ENCODE measurements at regions not wholly inside any gene's neighbourhood (a gene's known extent, or its start where the extent isn't known, plus 50 kb on each side); places are given as distances from the start of the nearest gene placed in this dataset.

DNA sequence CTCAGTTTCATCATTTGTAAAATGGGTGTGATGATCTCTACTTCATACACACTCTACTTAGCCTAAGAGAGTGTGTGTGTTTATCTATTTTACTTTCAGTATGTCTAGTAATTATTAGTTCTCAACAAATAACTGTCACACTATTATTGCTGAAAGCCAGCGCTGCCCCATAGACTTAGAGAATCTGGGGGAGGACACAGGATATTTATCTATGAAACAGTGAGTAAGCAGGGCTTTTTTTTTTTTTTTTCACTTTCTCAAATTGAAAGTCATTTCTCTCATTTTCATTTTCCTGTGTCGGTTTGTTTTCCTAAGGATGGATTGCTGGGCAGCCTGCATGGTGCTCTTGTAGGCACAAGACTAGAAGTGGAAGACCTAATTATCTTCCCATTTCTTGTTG lies 248.4 kb upstream of the RPS23 start:
- H3K36me3 ChIP-seq, result no peaks in the 10 kb centered on the region
- no peaks in the 10 kb centered on the region for H3K27me3 ChIP-seq
- TF ChIP-seq POLR2A (IDR thresholded peaks at IDR 0.05), result no peak
- TF ChIP-seq, protein P1, sequence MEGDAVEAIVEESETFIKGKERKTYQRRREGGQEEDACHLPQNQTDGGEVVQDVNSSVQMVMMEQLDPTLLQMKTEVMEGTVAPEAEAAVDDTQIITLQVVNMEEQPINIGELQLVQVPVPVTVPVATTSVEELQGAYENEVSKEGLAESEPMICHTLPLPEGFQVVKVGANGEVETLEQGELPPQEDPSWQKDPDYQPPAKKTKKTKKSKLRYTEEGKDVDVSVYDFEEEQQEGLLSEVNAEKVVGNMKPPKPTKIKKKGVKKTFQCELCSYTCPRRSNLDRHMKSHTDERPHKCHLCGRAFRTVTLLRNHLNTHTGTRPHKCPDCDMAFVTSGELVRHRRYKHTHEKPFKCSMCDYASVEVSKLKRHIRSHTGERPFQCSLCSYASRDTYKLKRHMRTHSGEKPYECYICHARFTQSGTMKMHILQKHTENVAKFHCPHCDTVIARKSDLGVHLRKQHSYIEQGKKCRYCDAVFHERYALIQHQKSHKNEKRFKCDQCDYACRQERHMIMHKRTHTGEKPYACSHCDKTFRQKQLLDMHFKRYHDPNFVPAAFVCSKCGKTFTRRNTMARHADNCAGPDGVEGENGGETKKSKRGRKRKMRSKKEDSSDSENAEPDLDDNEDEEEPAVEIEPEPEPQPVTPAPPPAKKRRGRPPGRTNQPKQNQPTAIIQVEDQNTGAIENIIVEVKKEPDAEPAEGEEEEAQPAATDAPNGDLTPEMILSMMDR (IDR thresholded peaks at IDR 0.05), result no peak
- DNase-seq, result no peak
- H3K9me3 ChIP-seq, result no peaks in the 10 kb centered on the region
- no peak overlapping the region for H3K27ac ChIP-seq
- no peaks in the 10 kb centered on the region for H3K4me1 ChIP-seq
- no peak overlapping the region for H3K4me3 ChIP-seq
- intact Hi-C loops (cut with DNase I; ENCODE audit: low total_unique reads), result no loop called here

DNA sequence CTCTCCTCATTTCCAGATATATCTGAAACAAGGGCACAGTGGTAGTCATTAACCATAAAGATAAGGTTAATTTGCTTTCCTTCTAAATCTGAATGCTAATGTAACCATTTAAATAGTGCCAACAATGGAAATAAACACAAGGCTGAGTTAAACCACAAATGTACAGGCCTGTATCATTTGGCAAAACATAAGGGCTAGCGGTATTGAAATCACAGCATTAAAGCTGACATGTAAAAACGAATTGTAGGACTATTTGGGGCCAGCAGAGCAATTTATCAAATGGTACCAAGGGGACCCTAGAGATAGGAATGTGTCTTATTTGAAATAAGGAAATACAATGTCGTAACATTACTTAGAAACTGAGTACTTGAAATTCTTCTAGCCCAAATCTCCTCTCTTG lies 247.5 kb upstream of the RPS23 start:
- TF ChIP-seq POLR2A (IDR thresholded peaks at IDR 0.05), result no peak
- TF ChIP-seq, protein P1 (IDR thresholded peaks at IDR 0.05), result no peak
- Histone ChIP-seq H3K27ac (no peak overlapping the region), H3K27me3 (no peaks in the 10 kb centered on the region)

DNA sequence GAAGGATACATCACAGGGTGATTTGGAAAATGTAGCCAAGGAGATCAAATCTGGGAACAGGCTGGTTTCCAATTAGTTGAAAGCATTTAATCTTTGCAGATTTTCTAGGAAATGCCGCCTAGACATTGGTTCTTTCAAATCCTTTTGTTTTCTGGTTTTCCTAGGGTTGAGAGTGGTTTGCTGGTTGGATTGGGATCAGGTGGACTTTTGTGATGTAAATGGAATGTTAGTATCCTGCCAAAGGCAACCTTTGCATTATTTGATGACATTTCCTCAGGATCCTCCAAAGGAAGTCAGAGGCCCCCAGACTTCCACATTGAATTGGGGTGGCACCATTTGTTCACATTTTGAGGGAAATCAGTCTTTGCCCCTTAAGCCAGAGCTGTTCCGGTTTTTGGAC lies 245.5 kb upstream of the RPS23 start:
- no peaks in the 10 kb centered on the region for H3K27me3 ChIP-seq
- TF ChIP-seq, protein P1 (IDR thresholded peaks at IDR 0.05), result no peak
- TF ChIP-seq POLR2A (IDR thresholded peaks at IDR 0.05), result no peak
- H3K4me3 ChIP-seq, result no peak overlapping the region
- no peaks in the 10 kb centered on the region for H3K4me1 ChIP-seq
- DNase-seq, result no peak
- H3K36me3 ChIP-seq, result no peaks in the 10 kb centered on the region
- no peaks in the 10 kb centered on the region for H3K9me3 ChIP-seq
- intact Hi-C loops (cut with DNase I; ENCODE audit: low total_unique reads), result no loop called here
- no peak overlapping the region for H3K27ac ChIP-seq

More for the DNA sequence above, 247.5 kb upstream of the RPS23 start:
- no peak overlapping the region for H3K4me3 ChIP-seq
- DNase-seq, result no peak
- no peaks in the 10 kb centered on the region for H3K9me3 ChIP-seq
- intact Hi-C loops (cut with DNase I; ENCODE audit: low total_unique reads), result no loop called here
- H3K36me3 ChIP-seq, result no peaks in the 10 kb centered on the region
- no peaks in the 10 kb centered on the region for H3K4me1 ChIP-seq

DNA sequence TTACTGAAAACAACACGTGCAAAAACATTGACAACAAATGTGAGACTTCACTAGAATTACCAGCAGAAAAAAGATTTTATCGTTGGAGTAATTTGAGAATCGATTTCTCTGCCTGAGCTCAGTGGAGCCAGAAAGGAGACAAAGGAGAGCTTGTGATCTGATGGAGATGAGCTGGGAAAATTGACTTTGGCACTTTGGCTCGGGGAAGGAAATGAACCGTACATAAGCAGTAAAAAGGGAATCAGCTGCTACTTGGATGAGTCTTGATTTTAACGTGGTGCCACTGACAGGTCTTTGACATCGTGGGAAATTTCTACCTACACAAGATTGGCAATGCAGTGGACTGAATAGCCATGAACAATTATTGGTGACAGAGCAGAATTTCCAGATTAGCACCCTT lies 244.7 kb upstream of the RPS23 start:
- intact Hi-C loops (cut with DNase I; ENCODE audit: low total_unique reads), result no loop called here
- H3K4me3 ChIP-seq, result no peak overlapping the region
- H3K36me3 ChIP-seq, result no peaks in the 10 kb centered on the region
- H3K27ac ChIP-seq, result no peak overlapping the region
- no peaks in the 10 kb centered on the region for H3K4me1 ChIP-seq
- no peak for DNase-seq
- H3K9me3 ChIP-seq, result no peaks in the 10 kb centered on the region
- TF ChIP-seq, protein P1 (IDR thresholded peaks at IDR 0.05), result no peak
- TF ChIP-seq POLR2A (IDR thresholded peaks at IDR 0.05), result no peak
- H3K27me3 ChIP-seq, result no peaks in the 10 kb centered on the region

DNA sequence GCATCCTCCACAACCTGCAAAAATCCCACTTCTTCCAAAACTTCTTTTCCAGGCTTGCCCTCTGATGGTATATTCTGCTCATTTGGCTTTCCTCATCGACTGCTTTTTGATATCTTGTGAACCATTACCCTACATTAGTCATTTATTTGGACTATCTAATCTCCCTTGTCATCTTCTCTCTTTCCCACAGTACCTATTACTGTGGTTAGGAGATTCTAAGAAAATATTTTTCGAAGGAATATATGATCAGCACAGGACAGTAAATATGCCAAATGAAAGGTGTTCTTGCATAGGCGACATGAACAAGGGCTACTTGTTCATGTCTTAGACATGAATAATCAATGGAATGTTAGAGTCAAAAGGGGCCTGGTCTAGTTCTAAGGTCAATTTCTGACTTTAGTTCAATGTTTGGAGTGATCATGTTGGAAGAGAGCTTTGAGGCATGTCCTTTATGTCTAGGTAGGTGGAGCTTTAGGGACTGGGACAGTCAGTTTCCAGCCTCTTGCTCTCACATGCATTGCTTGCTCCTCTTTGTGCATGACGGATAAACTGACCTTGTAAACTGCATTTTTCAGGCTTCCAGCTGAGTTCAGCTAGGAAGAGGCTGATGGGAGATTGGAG lies 243.4 kb upstream of the RPS23 start:
- Histone ChIP-seq H3K4me1 (no peaks in the 10 kb centered on the region), H3K4me3 (no peak overlapping the region), H3K36me3 (no peaks in the 10 kb centered on the region), H3K9me3 (no peaks in the 10 kb centered on the region), H3K27me3 (no peaks in the 10 kb centered on the region), H3K27ac (no peak overlapping the region)
- TF ChIP-seq, protein P1 (IDR thresholded peaks at IDR 0.05), result no peak
- TF ChIP-seq POLR2A (IDR thresholded peaks at IDR 0.05), result no peak
- intact Hi-C loops (cut with DNase I; ENCODE audit: low total_unique reads), result no loop called here
- no peak for DNase-seq

Measured in uterus (tissue), 3 donors.